GM21367 (cell line): ENCODE measurements at regions not wholly inside any gene's neighbourhood (a gene's known extent, or its start where the extent isn't known, plus 50 kb on each side); places are given as distances from the start of the nearest gene placed in this dataset.

ENCODE experiments used
- ATAC-seq: cut with Tn5 transposase; IDR thresholded peaks from one replicate; pipeline ENCODE4 v1.9.1; 2021; ENCODE audit not compliant: unreplicated experiment

GRCh38 chr21:18191139-18191538, 53.5 kb upstream of the CHODL start:
- no peak for ATAC-seq

DNA sequence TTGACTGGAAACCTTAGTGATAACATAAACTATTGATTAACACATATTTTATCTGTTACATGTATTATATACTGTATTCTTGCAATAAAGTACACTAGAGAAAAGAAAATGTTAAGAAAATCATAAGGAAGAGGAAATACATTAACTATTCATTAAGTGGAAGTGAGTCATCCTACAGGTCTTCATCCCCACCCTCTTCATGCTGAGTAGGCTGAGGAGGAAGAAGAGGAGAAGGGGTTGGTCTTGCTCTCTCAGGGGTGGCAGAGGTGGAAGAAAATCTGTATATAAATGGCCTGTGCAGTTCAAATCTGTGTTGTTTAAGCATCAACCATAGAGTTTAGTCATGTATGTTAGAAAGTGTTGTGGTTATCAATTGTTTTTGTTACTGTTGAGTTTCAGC, 66.1 kb upstream of the CHODL start:
- ATAC-seq: no peak

- no peak for ATAC-seq
Observed at GRCh38 chr21:18174370-18174769, 70.3 kb upstream of the CHODL start.

DNA sequence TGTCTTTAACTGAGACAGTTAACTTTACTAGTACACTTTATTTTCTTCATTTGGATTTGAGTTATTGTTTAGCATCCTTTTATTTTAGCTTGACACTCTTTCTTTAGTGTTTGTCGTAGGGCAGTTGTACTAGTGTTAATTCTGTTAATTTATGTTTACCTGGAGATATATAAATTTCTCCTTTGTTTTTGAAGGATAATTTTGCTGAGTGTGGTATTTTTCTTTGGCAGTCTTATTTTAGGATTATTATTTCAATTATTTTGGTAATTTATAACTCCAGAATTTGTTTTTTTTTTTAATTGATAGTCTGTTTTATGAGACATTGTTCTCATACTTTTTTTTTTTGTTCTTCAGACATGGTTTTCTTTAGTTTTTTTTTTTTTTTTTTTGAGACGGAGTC, 73.8 kb upstream of the CHODL start:
- ATAC-seq: no peak

- no peak for ATAC-seq
Observed at GRCh38 chr21:18170221-18170620, 74.4 kb upstream of the CHODL start.

- ATAC-seq: no peak
Observed at GRCh38 chr21:18168108-18168507, 76.5 kb upstream of the CHODL start.

DNA sequence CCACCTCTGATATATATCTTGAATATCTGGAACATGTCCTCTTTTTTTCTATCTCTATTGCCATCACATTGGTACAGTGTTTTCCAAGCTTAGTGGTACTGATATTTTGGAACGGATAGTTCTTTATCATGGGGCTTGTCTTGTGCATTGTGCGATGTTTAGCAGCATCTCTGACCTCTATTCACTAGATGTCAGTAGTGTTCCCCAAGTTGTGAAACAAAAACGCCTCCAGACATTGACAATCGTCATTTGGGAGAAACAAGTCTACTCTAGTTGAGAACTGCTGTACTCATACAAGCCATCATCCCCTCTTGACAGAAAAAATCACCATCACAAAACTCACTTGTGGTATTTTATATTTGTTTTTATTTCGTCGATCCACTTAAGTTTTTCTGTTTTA, 79.7 kb upstream of the CHODL start:
- ATAC-seq: no peak

- ATAC-seq: no peak
Observed at GRCh38 chr21:18164483-18164882, 80.2 kb upstream of the CHODL start.

- ATAC-seq: no peak
Observed at GRCh38 chr21:18163956-18164355, 80.7 kb upstream of the CHODL start.

GRCh38 chr21:18161841-18162240, 82.8 kb upstream of the CHODL start:
- no peak for ATAC-seq

DNA sequence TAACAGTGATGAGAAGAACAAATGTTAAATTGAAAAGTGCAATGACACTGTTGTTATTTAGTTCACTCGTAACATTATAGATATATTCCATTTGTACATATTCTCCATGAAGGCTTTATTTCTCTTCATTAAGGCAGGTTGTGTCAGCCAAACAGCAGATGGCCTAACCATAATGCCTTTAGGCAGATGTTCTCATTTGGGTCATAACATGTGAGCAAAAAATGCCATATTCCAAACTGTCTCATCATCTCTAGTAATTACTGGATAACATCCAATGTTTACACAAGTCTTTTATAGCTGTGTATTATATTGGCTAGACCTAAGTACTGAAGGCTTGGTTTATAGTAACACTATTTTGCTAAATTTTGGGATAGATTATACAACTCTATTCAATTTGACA, 87.2 kb upstream of the CHODL start:
- ATAC-seq: no peak

DNA sequence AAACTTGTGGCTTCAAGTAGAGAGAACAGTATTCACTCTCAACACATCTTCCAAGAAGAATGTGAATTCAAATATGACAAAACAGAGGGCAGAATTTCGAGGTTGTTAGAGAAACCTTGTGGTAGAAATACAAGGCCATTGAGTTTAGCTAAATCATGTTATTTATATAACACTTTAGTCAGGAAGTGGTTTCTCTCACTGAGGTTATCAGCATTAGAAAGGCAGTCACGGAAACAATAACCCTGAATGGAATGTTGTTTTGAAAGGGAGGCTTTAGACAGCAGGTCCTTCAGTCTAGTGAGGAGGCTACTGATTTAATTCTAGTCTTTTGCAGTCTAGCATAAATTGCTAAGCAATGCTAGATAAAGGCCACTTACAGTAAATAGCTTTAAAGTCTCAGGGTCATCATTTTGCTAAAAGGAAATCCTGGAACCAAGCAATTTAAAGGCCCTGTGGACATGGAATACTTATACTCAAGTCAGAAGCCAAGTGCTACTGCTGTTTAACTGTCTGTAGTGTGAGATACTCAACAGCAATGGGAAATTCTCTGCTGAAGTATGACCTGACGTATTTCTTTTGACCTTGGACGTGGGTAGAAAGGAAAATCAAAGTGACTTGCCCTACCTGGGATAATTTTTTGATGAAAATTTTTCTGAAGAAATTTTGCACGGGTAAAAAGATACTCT, 89.0 kb upstream of the CHODL start:
- ATAC-seq: no peak

GRCh38 chr21:18153063-18153462, 91.6 kb upstream of the CHODL start:
- no peak for ATAC-seq

- no peak for ATAC-seq
Observed at GRCh38 chr21:18152371-18152770, 92.3 kb upstream of the CHODL start.

- no peak for ATAC-seq
Observed at GRCh38 chr21:18151046-18151445, 93.6 kb upstream of the CHODL start.

GRCh38 chr21:18148401-18148800, 96.2 kb upstream of the CHODL start:
- ATAC-seq: no peak

DNA sequence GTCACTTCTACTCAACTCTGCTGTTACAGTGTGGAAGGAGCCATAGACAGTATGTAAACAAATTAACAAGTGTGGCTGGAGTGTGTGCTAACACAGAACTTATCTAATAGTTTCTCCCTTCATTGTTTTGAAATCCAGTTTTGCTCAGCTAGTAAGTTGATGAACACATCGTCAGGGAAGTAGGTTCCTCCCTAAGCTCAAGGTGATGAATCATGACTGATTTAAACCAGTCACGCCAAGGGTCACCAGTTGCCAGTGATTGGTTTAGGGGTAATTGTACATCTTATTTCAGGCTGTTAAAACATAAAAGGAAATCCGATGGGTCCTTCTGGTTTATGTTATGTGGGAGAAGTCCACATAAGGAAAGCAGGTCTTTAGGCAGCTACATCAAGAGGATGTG, 97.0 kb upstream of the CHODL start:
- ATAC-seq: no peak

DNA sequence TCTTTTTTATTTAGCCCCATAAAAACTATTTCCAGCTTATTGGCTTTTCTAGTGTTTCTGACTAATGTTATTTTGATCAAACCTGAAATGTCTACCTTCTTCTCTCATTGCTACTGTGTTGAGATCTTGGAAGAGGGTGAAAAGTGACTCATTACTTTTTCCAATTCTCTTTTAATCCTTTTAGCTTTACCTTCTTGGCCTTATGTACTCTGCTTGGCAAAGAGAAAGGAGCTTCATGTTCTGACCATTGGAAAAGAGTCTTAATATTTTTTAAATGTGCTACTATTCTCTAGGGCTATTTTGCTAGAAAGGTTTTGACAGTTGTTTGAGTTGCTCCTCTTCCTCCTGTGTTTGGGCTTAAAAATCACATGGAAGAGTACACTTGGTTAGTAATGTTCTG, 97.8 kb upstream of the CHODL start:
- no peak for ATAC-seq

- no peak for ATAC-seq
Observed at GRCh38 chr21:18144339-18144738, 100.3 kb upstream of the CHODL start.

- no peak for ATAC-seq
Observed at GRCh38 chr21:18142655-18143054, 102.0 kb upstream of the CHODL start.

DNA sequence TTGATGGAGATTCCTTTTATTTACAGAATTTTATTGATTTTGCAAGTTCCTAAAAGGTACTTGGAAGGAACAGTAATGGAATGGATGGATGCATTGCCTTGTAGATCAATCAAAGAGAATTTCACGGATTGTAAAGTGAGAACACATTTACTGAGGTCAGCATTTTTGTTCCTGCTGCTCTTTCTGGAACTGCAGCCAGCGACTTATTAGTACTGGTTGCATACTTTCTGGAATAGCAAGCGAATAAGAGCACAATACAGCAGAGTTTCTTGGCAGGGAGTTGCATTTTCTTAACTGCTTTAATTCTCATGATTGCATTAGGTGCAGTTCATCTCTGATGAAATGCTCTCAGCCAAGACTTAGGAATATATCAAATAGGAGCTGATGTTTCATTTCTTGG, 106.1 kb upstream of the CHODL start:
- no peak for ATAC-seq

DNA sequence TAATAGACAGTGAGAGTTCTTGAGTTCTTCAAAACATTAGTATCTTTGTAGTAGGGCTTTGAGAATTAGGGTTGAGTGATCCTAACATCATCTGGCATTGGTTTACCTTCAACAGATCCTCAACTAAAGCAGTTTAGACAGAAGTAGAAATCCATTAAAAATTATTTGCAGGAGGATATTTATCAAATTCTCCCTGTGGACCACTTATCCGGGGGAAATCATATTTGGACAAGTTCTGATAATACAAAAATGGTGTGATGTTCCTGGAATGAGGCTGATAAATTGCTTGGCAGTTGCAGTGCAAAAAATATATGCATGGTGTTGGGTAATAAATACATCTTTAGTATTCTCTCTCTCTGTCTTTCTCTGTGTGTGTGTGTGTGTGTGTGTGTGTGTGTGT, 115.1 kb upstream of the CHODL start:
- ATAC-seq: no peak

- ATAC-seq: no peak
Observed at GRCh38 chr21:18118566-18118965, 126.1 kb upstream of the CHODL start.

DNA sequence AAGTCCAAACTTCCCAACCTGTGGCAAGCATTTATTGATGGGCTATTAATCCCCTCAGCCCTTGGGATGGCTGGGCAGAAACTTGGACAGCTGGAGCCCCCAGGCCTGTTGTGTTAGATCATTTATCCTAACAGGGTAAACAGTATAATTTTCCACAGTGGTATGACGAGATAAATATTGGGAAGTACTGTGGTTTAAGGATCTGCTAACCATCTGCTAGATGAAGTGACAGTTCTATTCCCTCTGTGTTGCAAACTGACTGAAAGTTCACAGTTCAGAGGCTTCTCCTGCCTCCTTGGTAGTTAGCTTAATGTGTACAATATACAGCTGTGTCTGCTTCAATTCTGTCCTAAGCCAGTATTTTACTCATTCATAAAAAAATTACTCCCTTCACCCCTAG, 127.5 kb upstream of the CHODL start:
- ATAC-seq: no peak
